Central memory CD4-positive, alpha-beta T cell (primary cell): ENCODE measurements at regions not wholly inside any gene's neighbourhood (a gene's known extent, or its start where the extent isn't known, plus 50 kb on each side); places are given as distances from the start of the nearest gene placed in this dataset.
"Not testable (repeated sequence)": the region's sequence is repeated elsewhere in the genome, so short reads cannot be mapped to it uniquely, and the experiment has no call there.

Experiments used
- DNase-seq: peaks from one replicate; pipeline ENCODE4 v3.0.0; 2022

DNA sequence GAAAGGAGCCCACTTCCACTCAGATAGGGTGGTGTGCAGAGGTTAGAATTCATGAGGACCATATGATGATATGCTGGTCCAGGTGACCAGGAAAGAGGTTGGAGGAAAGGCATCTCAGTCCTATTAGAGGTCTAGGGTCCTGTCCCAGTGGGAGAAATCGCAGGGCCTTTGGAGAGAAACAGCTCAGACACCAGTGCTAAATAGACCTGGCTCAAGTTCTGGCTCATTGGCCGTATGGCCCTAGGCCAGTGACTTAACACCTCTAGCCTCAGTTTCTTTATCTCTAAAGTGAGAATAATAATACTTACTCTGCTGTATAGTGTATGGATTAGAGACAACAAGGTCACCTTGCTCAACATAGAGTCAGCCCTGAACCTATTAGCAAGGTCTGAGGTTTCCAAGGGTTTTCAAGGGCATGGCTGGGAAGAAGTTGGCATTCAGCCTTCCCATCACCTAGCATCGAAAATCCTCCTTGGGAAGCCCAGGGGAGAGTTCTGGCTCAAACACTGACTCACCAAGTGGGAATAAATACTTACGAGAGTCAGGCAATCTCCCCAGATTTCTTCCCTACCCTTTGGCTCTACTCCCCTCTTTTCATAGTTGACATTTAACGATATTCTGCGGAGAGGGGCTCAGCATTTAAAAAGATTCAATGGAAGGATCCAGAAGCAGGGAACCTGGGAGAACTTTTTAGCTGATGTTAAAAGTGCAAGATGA lies 473.1 kb upstream of the PODXL start:
- no peak for DNase-seq

DNA sequence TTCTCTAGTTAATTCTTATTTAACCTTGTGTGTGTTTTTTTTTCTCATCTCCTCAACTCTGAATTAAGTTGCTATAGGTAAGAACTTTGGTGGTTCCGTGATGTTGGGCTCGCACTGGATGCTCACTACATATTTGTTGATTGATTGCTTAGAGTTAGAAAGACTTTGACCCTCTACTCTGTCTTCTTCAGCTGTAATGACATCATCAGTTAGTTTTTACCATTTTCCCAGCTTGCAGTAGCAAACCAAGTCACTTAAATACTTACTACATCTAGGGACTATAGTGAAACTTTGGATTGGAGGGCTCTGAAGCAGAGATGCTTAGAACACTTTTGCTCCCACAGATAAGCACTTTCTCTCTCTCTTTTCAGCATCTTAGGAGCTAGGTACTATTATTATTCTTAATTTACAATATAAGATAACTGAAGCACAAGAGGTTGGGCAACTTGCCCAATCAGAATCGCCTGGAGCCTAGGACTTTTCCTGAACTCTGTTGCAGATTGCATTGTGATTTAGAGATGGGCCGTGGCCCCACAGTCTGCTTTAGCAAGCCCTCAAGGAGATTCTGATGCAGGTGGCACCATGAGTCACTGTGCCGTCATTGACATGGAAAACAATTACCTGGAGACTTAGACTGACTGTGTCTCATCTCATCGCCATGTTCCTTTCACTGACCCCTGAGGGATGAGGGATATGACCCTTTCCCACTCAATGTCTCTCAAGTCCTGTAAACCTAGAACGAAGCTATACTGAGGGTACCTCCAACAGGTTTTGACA lies 471.9 kb upstream of the PODXL start:
- DNase-seq = no peak

DNA sequence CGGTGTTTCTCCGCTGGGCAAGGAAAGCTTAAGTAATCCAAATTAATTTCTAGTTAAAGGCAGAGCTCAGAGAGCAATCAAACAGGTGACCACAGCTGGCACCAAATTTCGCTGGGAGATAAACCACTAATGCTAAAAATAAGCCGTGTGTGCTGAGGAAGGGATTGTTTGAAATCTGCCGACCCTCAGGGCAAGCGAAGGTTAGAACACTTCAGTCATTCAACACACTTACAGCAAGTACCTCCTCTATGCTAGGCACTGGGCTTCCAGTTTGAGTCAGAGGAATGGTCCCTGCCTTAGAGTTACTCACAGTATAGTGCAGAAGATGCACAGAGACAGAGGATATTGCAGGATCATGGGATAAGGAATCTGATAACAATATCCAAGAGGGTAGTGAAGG lies 467.9 kb upstream of the PODXL start:
- DNase-seq = no peak

- DNase-seq = no peak
These were observed 467.0 kb upstream of the PODXL start for GRCh38 chr7:132023466-132023865.

DNA sequence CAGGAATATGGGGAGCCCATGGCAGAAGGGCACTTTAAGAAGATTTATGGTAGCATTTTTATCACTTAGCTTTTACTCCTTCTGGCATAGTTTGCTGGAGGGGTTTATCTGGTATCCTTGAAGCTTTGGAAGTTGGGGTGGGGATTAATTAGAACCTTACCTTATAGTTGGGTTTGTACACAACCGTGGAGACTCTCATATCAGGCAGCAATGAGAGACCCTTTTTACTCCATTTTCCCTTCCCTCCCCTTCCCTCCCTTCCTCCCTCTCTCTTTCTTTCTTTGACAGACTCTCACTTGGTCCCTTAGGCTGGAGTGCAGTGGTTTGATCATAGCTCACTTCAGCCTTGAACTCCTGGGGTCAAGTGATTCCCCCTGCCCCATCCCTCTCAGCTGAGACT lies 465.8 kb upstream of the PODXL start:
- no peak for DNase-seq

DNA sequence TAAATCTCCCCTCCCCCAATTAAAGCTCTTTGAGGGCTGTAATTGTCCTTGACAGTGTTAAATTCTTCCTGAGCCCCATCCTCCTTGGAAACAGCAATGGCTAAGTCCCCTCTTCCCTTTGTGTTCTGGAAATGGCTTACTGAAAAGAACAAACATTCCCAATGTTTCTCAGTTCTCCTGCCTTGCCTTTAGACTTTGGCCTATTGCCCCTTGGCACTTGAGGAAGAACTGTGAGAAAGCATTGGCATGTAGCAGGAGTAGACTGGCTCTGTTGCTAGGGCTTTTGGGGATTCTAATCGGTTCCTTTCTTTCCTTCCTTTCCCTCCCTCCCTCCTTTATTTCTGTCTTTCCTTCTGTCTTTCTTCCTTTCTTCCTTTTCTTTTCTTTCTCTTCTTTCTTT lies 463.3 kb upstream of the PODXL start:
- DNase-seq = no peak

DNA sequence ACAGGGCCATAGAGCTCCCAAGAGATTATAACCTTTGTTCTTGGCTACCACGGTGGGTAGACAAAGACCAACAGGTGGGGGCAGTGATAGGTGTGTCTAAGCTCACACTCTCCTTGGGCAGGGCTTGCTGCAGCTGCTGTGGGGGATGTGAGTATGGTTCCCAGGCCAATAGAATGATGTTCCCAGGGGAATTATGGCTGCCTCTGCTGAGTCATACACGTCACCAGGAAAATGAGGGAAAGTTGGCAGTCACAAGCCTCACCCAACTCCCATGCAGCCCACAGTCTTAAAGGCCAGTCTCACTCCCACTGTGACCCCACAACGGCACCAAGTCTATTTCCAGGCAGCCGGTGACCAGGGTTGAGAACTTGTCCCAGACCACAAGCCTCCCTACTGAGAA lies 453.4 kb upstream of the PODXL start:
- no peak for DNase-seq

DNA sequence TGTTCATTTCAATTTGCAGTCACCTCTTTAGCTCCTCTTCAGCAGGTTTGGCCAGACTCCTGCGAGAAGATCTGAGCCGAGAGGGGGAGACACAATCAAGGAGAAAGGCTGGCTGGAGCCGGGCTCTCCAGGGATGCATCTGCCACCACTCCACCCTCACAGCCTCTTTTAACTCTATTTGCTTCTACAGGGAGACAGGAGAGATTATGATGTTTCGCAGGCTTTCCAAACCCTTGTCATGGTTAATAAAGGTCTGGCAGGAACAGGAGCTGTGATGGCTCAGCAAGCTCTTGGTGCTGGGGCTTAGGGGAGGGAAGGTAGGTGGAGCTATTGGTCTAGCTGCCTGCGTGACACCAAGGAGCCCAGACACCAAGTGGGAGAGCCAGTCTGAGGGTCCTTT lies 448.1 kb upstream of the PODXL start:
- DNase-seq = no peak

- no peak for DNase-seq
These were observed 446.0 kb upstream of the PODXL start for GRCh38 chr7:132002343-132002968.

DNA sequence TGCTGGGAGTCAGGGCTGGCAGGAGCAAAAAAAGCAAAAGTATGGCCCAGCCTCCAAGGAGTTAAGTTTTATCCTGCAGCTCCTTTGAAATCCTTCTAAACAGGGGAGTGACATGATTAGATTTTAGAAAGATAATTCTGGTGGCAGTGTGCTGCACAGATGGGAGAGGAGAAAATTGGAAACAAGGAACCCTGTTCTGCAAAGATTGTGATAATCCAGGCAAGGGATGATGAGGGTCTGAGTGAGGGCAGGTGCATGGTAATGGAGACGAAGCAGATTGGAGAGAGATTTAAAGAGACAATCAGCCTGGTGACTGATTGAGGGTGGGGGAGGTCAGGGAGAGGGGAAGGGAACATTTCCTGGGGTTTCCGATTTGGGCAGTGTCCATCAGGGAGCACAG lies 444.7 kb upstream of the PODXL start:
- DNase-seq = no peak

DNA sequence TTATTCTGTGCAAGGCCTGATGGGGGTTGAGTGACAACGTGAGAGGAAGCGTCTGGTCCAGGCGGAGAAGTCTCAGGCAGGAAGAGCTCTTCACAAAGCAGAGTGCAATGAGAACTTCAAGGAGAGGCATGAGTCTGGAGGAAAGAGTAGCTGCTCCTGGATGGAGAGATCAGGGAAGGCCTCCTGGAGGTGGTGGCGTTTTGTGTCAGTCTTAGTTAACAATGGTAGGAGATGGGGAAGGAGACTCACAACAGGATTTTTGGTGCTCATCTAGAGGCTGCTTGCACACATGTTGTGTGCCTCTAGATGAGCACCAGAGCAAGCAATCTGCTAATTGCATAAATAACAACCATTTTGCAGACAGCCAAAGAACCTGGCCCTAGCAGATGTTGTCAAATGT lies 442.8 kb upstream of the PODXL start:
- DNase-seq = no peak

- DNase-seq = no peak
These were observed 438.9 kb upstream of the PODXL start for GRCh38 chr7:131995324-131995723.

- DNase-seq = not testable (repeated sequence)
These were observed 424.6 kb upstream of the PODXL start for GRCh38 chr7:131981069-131981468.

DNA sequence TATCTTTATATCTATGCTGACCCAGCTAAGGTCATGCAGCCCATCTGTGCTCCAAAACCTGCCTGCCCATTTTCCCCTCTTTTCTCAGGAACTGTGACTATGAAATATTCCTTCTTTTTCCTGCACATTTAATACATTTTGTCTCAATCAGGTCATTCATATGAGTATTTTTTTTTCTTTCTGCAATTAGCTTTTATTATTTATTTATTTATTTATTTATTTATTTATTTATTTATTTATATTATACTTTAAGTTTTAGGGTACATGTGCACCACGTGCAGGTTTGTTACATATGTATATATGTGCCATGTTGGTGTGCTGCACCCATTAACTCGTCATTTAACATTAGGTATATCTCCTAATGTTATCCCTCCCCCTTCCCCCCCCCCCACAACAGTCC lies 421.7 kb upstream of the PODXL start:
- not testable (repeated sequence) for DNase-seq

GRCh38 chr7:131976411-131976810 lies 420.0 kb upstream of the PODXL start:
- DNase-seq = no peak

DNA sequence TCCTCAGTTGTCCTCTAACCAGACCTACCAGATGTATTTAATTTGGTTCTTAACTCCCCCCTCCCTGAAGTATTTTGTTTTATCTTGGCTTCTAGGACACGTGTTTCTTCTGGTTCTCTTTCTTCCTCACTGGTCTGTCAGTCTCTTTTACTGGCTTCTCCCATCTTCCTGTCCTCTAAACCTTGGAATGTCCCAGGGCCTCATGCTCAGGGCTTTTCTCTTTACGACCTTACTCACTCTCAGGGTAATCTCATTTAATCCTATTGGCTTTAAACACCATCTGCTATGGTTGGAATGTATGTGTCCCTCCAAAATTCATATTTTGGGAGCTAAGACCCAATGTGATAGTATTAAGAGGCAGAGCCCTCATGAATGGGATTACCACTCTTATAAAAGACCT lies 418.2 kb upstream of the PODXL start:
- no peak for DNase-seq

DNA sequence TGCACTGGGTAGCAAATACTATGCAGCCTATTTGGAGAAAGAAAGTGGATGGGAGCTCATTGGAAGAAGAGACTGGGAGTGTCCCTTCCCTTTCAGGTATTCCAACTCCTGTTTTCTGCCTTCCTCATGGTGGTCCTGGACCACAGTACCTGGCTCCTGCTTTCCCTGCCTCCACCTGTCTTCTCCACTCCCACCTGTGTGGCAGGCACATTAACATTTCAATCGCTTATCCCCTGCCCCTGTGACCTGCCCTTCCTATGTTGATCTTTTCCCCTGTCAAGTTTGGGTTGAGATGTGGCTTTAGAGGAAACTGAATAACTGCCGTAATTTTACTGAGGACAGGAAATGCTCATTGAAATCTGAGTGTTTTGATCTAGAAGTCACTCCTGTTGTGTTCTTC lies 415.8 kb upstream of the PODXL start:
- DNase-seq = no peak

- DNase-seq = no peak
These were observed 414.2 kb upstream of the PODXL start for GRCh38 chr7:131970602-131971001.

DNA sequence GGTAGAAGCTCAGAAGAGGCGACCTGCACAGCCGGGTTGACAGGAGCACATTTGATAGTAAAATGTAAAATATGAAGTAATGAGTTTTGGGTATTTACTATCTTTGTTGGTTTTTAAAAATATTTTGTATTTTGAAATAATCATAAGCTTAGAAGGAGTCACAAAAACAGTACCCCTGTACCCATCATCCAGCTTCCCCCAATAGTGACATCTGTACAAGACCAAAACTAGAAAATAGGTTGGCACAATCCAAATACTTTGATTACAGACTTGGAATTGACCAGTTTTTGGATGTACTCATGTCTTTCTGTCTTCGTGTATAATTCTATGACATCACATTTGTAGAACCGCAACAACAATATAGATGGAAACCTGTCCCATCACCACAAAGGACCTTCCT lies 413.1 kb upstream of the PODXL start:
- DNase-seq = no peak

- DNase-seq = no peak
These were observed 410.8 kb upstream of the PODXL start for GRCh38 chr7:131967216-131967730.

DNA sequence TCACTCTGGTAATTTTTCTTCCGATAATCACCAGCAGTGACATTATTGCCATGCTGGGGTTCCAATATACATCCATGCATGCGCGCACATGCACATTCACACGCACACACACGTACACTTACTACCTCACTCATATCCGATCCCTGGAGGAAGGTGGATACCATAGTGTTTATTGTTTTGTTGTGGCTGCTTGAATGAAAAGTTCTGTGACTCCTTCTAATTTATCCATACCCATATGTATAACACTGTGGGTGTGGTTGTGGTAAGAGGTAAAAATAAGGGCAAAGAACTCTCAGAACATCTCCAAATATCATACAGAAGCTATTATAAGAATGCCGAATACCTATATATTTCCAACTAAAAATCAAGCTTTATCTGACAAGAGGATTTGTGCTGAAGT lies 407.8 kb upstream of the PODXL start:
- no peak for DNase-seq

DNA sequence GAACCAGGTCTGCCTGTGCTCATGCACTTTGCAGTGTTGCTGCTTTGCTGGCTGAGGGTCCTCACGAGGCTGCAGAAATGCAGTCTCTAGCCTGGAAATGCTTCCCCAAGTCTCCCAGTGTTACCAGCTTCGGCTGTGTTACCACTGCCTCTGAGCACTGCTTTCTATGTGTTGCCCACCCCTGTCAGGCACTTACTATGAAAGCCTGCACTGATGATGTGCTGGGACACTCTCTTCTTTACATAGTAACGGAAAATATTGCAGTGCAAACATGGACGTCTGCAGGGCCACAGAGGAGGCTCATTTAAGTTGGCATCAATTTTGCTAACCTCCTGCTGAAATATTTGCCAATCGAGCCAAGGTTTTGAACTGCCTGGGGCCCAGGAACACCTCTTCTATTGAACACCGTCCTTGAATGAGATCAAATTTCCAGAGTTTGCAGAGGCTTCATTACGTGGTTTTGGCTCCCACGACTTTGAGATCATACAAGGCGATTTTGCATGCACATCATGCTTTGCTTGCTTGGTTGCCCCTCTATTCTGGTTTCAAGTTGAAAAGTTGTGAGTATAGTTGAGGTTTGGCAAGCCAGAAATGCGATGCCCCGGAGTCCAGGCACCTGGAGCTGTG lies 404.7 kb upstream of the PODXL start:
- no peak for DNase-seq

GRCh38 chr7:131959106-131959812 lies 402.8 kb upstream of the PODXL start:
- DNase-seq = no peak
